Adrenal gland (tissue), 9 donors: ENCODE measurements at regions not wholly inside any gene's neighbourhood (a gene's known extent, or its start where the extent isn't known, plus 50 kb on each side); places are given as distances from the start of the nearest gene placed in this dataset.

Experiments used
- DNase-seq, 7 donors: peaks; one replicate each; pipeline ENCODE4 v3.0.0-alpha.2; 2019 to 2020
- H3K27ac ChIP-seq, 5 donors: fragments of 200-600 bp; sonication (generic) in 4 of 5; 1 replicate in 3 of 5; 2 replicates in 2 of 5; pipeline versions ENCODE4 v1.5.1 to v1.8.0; 2016 to 2020; ENCODE audit warnings: mild to moderate bottlenecking in 1 of 5
- H3K27me3 ChIP-seq: fragments of 200-600 bp; 2 replicates; pipeline ENCODE4 v1.8.0; 2021
- H3K36me3 ChIP-seq, 2 donors: fragments of 200-600 bp; replicated peaks in 1 of 2; 1 replicate in 1 of 2; 2 replicates in 1 of 2; pipeline versions ENCODE4 v1.5.1 to v1.8.0; 2018 to 2022
- H3K4me1 ChIP-seq, 2 donors: fragments of 200-600 bp; replicated peaks in 1 of 2; 1 replicate in 1 of 2; 2 replicates in 1 of 2; pipeline versions ENCODE4 v1.5.1 to v1.8.0; 2018 to 2021
- H3K4me3 ChIP-seq, 4 donors: fragments of 200-600 bp; sonication (generic) in 3 of 4; one replicate each; pipeline ENCODE4 v1.5.1; 2016 to 2018
- H3K9me3 ChIP-seq, 3 donors: fragments of 200-600 bp; sonication (generic) in 1 of 3; replicated peaks in 1 of 3; 1 replicate in 2 of 3; 2 replicates in 1 of 3; pipeline versions ENCODE4 v1.5.1 to v1.8.0; 2016 to 2021
- POLR2A ChIP-seq, 2 donors: fragments of 450-650 bp; IDR thresholded peaks; one replicate each; pipeline ENCODE4 v1.6.1; 2017; ENCODE audit warnings: antibody characterized with exemption in 2 of 2, mild to moderate bottlenecking in 2 of 2, moderate library complexity in 1 of 2
- WGBS, 4 donors: extraction: QIAGEN DNeasy Blood & Tissue Kit in 2 of 4; methylation state at CpG; one replicate each; pipeline versions ENCODE4 v1.1.5 to v1.1.7; 2013 to 2017; 5-methylcytosine and 5-hydroxymethylcytosine counted together
- intact Hi-C, 2 donors: fragments of 100-400 bp; cut with DNase I; formaldehyde crosslinking; loops; one replicate each; pipeline versions ENCODE4 v1.14.1 to v1.15.0; 2022 to 2023
- TF ChIP-seq, protein P1 (sequence below), 6 experiments: fragments of 450-650 bp in 4 of 6; fragments of 200-600 bp in 2 of 6; sonication (generic) in 1 of 6; IDR thresholded peaks; 1 replicate in 5 of 6; 2 replicates in 1 of 6; pipeline versions ENCODE4 v1.5.1 to v1.8.0; 2016 to 2021; ENCODE audit warnings: antibody characterized with exemption in 6 of 6, mild to moderate bottlenecking in 2 of 6, moderate library complexity in 1 of 6
- donor health status: healthy with polysubstance abuse.
- donor health status: Bipolar disorder and iron deficiency.
- donor health status: DM: yes; HTN: yes; CAD: no.
- donor health status: DM: no; HTN: no; CAD: no.
- donor health status: DM: no; HTN: no; CAD: no.

DNA sequence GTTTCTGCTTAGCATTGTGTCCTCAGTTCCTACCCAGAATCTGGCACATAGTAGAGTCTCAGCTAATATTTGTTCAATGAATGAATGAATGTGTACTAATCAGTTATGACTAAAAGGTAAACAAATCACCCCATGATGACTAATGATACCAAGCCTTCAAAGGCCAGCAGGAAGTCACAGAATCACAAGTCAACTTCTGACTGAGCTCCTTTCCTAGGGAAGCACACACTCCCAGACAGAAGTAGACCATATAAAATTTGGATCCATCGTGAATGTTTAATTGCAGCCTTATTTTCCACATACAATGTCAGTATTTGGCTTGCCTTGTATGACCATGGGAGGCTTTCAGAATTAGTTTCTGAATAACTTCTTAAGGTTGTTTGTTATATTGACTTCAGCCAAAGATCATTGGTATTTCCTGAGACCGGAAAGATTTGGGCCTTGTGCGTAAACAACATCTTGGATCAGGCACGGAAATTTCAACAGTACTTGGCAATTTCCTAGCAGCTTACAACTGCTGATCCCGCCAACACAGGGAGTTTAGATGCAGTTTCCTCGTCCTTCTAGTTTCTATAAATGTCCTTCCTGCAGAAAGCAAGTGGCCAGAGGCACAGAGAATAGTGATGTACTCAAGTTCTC lies 185.9 kb upstream of the ATP1B1 start:
- TF ChIP-seq POLR2A (IDR thresholded peaks at IDR 0.05), result no peak
- TF ChIP-seq, protein P1, sequence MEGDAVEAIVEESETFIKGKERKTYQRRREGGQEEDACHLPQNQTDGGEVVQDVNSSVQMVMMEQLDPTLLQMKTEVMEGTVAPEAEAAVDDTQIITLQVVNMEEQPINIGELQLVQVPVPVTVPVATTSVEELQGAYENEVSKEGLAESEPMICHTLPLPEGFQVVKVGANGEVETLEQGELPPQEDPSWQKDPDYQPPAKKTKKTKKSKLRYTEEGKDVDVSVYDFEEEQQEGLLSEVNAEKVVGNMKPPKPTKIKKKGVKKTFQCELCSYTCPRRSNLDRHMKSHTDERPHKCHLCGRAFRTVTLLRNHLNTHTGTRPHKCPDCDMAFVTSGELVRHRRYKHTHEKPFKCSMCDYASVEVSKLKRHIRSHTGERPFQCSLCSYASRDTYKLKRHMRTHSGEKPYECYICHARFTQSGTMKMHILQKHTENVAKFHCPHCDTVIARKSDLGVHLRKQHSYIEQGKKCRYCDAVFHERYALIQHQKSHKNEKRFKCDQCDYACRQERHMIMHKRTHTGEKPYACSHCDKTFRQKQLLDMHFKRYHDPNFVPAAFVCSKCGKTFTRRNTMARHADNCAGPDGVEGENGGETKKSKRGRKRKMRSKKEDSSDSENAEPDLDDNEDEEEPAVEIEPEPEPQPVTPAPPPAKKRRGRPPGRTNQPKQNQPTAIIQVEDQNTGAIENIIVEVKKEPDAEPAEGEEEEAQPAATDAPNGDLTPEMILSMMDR (IDR thresholded peaks at IDR 0.05), result no peak
- H3K27ac ChIP-seq, result peak overlapping the region in 3 of 5 donors; percentile 2 to 69 (median 69)
- H3K9me3 ChIP-seq, result no peaks in the 10 kb centered on the region
- H3K27me3 ChIP-seq, result no peaks in the 10 kb centered on the region
- peak in 6 of 7 donors; percentile 22 to 62 (median 30) for DNase-seq
- intact Hi-C loops, result no loop called here
- peaks cover 0 to 18% of the 10 kb centered on the region in 2 donors for H3K4me1 ChIP-seq
- no peaks in the 10 kb centered on the region for H3K36me3 ChIP-seq
- H3K4me3 ChIP-seq, result no peak overlapping the region
- 55 to 71% (median 65%) methylated on average over 6 of the region's 6 CpGs for WGBS, 4 donors

DNA sequence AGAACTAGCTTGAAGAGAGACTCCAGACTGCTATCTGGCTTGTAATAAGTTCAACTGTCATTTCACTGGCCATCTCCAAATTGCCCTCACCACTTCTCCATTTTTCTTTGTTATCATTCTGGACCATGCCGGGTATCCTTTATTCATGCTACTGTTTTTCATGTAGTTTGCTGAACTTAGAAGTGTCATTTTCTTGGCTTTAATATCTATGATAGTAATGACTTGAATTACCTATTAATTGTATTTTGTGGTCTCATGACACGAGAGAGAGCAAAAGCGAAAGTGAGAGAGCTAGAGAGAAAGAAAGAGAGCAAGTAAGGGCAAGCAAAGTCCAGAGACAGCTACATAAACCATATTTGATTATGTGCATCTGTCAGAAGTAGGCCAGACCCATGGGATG lies 184.9 kb upstream of the ATP1B1 start:
- no peak for TF ChIP-seq POLR2A (IDR thresholded peaks at IDR 0.05)
- TF ChIP-seq, protein P1 (IDR thresholded peaks at IDR 0.05), result no peak
- H3K27me3 ChIP-seq, result no peaks in the 10 kb centered on the region
- H3K4me3 ChIP-seq, result no peak overlapping the region
- 56 to 76% (median 67%) methylated on average over 3 of the region's 3 CpGs for WGBS, 4 donors
- no peak for DNase-seq
- intact Hi-C loops, result no loop called here
- H3K4me1 ChIP-seq, result peaks cover 0 to 18% of the 10 kb centered on the region in 2 donors
- no peaks in the 10 kb centered on the region for H3K9me3 ChIP-seq
- no peaks in the 10 kb centered on the region for H3K36me3 ChIP-seq
- H3K27ac ChIP-seq, result peak overlapping the region in 2 of 5 donors; percentile 69

DNA sequence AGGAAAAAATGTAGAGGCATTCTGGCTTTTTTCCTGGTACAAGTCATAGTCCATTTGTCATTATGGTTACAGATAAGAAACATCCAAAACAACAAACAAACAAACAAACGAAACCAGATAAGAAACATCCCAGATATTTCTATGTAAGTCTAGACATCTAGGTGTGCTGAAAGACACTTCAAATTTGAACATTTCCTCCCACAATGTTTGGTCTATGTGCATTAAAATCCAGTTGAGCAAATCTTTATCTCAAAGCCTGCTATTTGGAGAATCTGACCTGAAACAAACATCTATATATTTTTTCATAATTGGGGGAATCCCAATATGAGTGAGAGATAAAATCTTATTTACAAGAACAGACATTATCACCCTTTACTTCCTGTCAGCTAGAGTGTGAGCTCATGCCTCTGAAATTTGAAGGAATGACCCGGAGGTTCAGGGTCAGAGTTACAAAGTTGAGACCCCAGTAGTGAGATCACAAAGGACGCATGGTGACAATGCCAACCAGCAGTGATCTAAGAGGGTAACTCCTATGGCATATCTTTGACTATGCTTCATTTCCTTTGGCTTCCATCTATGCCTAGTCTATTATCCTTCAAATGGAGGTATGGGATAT lies 182.9 kb upstream of the ATP1B1 start:
- no peak overlapping the region for H3K4me3 ChIP-seq
- TF ChIP-seq, protein P1 (IDR thresholded peaks at IDR 0.05), result no peak
- no peak for TF ChIP-seq POLR2A (IDR thresholded peaks at IDR 0.05)
- no peaks in the 10 kb centered on the region for H3K9me3 ChIP-seq
- no peak for DNase-seq
- WGBS, 4 donors, result 50 to 62% (median 55%) methylated on average over 3 of the region's 3 CpGs
- H3K27ac ChIP-seq, result peak overlapping the region in 1 of 5 donors; percentile 6
- H3K36me3 ChIP-seq, result no peaks in the 10 kb centered on the region
- H3K4me1 ChIP-seq, result peaks cover 0 to 18% of the 10 kb centered on the region in 2 donors
- intact Hi-C loops, result no loop called here
- no peaks in the 10 kb centered on the region for H3K27me3 ChIP-seq

DNA sequence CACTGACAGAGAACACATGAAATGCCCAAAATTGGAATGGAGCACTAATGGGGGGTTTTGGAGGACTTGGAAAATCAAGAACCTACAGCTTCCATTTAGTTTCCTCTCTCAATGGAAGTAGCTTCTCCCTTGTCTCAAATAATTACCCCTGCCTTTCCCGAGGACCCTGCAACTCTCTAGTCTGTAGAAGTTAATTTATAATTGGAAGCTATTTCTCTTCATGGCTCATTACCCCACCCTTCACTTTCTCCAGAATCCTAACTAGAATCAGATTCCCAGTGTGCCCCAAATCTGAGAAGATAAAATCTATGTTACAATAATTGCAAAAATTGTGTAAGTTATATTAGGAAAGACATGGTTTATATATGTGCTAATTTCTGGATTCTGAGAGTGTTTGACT lies 181.5 kb upstream of the ATP1B1 start:
- no peak for DNase-seq
- Histone ChIP-seq H3K4me3 (no peak overlapping the region), H3K9me3 (no peaks in the 10 kb centered on the region), H3K27ac (no peak overlapping the region), H3K36me3 (no peaks in the 10 kb centered on the region), H3K27me3 (no peaks in the 10 kb centered on the region), H3K4me1 (peaks cover 0 to 18% of the 10 kb centered on the region in 2 donors)
- intact Hi-C loops, result no loop called here
- TF ChIP-seq, protein P1 (IDR thresholded peaks at IDR 0.05), result no peak
- TF ChIP-seq POLR2A (IDR thresholded peaks at IDR 0.05), result no peak
- 65 to 89% (median 67%) methylated on average over 1 of the region's 1 CpG for WGBS, 4 donors
